GM18498 (cell line): ENCODE measurements at regions not wholly inside any gene's neighbourhood (a gene's known extent, or its start where the extent isn't known, plus 50 kb on each side); places are given as distances from the start of the nearest gene placed in this dataset.
"Not testable (repeated sequence)": the region's sequence is repeated elsewhere in the genome, so short reads cannot be mapped to it uniquely, and the experiment has no call there.

ENCODE experiments used
- ATAC-seq: cut with Tn5 transposase; IDR thresholded peaks from one replicate; pipeline ENCODE4 v1.9.1; 2021; ENCODE audit warnings: mild to moderate bottlenecking, moderate library complexity; ENCODE audit not compliant: unreplicated experiment

DNA sequence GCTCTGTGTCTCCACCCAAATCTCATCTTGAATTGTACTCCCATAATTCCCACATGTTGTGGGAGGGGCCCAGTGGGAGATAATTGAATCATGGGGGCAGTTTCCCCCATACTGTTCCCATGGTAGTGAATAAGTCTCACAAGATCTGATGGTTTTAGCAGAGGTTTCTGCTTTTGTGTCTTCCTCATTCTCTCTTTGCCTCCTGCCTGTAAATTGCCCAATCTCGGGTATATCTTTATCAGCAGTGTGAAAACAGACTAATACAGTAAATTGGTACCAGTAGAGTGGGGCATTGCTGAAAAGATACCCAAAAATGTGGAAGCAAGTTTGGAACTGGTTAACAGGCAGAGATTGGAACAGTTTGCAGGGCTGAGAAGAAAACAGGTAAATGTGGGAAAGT lies 278.1 kb upstream of the PCDH9 start:
- ATAC-seq = not testable (repeated sequence)

GRCh38 chr13:67506407-67506806 lies 276.3 kb upstream of the PCDH9 start:
- ATAC-seq = no peak

- no peak for ATAC-seq
Measured at GRCh38 chr13:67505376-67505775, 275.2 kb upstream of the PCDH9 start.

- no peak for ATAC-seq
Measured at GRCh38 chr13:67498948-67499347, 268.8 kb upstream of the PCDH9 start.

DNA sequence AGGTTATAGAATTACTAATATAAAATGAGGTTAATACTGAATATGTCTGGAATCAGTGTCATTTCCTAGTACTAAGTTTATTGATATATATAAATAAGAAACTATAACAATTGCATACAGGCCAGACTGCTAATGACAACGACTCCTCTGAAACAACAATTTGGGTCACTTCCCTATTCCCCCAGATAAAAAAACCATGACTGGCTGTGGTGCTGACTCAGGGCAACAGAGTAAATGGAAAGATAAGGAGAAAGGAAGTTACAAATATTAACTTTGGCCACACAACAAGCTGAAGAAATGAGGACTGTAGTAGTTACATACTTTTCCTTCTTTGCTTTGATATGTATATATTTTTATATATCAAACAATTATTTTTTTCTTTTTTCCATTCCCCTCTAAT lies 263.7 kb upstream of the PCDH9 start:
- no peak for ATAC-seq

- no peak for ATAC-seq
Measured at GRCh38 chr13:67489016-67489415, 258.9 kb upstream of the PCDH9 start.

DNA sequence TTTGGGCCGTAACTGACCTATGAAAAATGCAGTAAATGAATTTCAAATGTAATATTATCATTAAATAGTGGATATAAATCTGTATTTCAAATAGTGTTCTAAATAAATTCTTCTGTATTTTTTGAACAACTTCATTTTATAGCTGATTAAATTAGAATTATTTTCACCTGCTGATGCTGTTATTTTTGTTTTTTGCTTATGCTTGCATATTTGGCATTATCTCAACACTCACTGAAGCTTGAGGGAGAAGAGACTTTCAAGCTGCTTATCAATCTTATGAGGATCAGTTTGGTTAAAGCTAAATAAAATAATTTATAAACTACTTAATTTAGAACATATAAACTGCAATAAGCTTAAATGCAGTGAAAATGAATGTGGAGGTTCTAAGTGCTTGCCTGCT lies 251.3 kb upstream of the PCDH9 start:
- ATAC-seq = no peak

DNA sequence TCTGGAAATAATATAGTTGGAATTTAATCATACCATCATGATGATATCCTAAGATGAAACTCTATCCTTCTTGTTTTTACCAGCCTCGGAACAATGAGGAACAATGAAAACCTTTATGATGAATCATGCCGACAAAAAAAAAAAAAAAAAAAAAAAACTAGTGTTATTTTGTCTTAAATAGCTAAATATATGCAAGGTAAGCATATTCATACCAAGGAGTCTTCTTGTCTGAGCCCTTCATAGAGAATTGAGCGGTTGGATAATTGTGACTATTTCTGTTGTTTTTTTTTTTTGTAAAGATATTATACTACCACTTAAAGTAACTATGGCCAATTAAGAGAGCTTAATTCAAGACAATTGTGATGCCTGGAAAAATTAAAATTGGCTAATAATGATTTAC lies 244.0 kb upstream of the PCDH9 start:
- no peak for ATAC-seq

GRCh38 chr13:67469623-67470022 lies 239.5 kb upstream of the PCDH9 start:
- ATAC-seq = no peak

DNA sequence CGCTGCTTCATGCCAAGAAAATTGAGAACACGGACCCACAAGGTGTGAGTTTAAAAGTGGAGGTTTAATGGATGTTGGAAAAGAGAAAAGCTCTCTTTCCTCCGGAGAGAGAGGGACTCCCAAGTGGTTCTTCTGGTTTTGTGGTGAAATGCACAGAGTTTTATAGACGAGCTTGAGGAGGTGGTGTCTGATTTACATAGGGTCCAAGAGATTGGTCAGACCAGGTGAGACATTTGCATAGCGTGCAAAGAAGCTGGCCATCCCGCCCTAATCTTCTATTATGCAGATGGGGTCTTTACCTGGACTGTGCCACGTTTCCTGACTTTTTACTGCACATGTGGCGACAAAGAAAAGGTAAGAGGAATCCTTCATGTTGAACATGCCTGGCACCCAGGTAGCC lies 236.4 kb upstream of the PCDH9 start:
- no peak for ATAC-seq

DNA sequence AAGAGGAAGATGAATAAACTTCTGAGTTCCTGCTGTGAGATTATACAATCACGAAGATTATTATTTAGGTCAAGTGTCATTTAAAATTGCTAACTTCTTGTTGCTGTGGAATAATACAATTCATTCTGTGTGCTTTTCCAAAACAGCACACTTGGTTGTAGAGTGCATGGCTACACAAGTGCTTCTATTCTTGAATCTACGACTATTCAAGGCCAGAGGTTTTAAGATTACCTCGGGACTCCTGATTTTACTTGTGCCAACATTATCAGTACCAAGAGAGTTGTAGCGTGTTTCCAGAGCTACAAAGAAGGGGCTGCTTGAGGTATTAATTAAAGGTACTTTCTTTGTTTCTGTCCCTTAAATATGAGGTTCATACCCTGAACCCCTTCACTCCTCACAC lies 234.0 kb upstream of the PCDH9 start:
- ATAC-seq = no peak

DNA sequence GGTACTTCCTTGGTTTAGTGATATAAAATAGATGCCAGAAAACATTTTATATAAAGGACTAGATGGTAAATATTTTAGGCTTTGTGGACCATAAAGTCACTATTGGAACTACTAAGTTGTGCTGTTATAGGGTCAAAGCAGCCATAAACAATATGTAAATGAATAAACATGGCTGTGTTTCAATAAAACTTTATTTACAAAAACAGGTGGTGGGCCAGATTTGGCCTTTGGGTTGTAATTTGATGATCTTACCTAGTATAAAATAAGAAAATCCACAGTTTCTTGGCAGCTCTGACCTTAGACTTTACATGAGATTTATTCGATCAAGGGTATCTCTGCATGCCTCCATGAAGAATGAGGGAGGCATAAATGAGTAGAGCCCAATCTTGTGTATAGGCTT lies 232.0 kb upstream of the PCDH9 start:
- no peak for ATAC-seq

DNA sequence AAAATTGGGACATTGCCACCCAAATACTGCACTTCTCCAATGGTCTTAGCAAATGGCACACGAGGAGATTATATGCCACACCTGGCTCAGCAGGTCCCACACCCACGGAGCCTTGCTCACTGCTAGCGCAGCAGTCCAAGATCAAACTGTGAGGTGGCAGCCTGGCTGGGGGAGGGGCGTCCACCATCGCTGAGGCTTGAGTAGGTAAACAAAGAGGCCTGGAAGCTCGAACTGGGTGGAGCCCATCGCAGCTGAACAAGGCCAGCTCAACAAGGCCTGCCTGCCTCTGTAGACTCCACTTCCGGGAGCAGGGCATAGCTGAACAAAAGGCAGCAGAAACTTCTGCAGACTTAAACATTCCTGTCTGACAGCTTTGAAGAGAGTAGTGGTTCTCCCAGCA lies 222.4 kb upstream of the PCDH9 start:
- ATAC-seq = not testable (repeated sequence)

- no peak for ATAC-seq
Measured at GRCh38 chr13:67445436-67445835, 215.3 kb upstream of the PCDH9 start.

DNA sequence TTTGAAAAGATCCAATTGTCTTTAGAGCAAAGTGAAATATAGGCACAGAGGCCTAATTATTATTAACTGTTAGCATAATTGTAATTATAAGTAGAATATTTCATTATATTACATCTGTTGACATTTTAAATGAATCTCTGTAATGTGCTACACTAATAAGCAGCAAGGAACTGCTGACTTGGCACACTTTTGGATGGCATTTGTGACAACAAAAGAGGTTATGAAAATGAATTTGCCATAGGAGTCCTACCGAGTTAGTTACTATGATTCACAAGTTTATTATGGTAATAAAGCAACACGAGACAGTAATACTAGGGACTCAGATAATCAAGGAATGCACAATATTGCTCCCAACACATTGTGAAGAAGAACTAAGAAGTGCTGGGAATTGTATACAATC lies 213.8 kb upstream of the PCDH9 start:
- ATAC-seq = no peak

GRCh38 chr13:67440236-67440975 lies 210.3 kb upstream of the PCDH9 start:
- ATAC-seq = no peak

DNA sequence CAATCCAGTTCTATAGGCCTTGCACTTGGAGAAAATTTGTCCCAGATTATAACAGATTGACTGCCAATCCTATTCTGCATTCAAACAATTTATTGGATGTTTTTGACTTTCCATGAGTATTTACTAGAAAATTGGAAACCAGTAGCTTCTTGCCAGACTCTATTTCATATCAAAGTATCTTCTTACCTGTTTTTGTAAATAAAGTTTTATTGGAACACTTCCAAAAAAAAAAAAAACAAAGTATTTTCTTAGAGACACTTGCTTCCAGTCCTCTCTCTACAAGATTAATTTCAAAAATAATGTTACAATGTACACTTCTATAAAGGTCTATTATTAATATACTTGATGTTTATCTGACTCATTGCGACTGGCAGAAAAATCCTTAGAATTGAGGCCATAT lies 209.2 kb upstream of the PCDH9 start:
- ATAC-seq = no peak

DNA sequence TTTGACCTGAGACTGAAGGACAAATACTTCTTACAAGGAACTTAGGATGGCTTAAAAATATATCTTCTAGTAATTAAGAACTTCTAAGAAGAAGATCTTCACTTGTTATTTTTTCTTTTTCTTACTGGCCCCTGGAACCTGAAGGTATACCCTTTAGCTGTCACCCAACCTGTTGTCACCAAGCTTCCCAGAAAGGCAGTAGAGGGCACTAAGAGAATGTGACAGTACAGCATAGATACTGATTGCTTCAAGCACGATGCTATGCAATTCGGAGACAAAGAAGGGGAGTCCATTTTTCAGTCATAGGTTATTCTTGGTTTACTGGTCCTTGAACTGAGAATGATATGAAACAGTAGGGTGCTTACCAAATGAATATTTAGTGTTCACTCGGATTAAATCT lies 208.3 kb upstream of the PCDH9 start:
- ATAC-seq = peak; percentile 71

DNA sequence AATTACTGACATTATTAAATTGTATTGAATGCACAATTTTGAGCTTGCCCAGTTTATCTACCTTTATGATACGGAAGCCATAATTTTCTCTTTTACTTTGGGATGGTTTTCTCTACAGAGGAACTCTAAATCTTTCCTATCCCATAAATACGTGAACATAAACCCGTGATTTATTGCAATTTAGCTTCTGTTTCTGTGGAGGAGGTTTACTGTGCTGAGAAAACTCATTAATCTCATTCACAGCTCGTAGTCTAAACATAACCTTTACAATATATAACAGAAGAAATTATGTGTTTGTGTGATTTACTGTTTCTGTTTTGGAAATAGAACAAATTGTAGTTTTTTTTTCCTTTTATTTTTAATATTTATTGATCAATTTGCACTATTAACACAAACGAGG lies 207.1 kb upstream of the PCDH9 start:
- no peak for ATAC-seq

DNA sequence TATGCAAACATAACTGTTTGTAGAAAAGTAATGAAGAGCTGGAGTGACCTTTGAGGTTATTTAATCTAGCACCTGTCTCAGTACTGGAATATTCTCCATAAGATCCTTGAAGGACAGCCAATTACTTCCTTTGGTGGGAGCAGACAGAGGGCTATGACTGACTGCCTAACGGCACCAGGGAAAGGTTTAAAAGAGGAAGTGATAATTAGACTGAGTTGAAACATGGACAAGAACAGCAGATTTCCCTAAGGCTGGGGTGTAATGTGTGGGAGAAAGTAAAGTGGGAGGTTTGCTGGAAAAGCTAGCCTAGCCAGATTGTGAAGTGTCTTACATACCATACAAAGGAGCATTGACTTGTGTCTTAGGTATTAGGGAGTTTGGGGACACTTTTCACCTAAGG lies 191.3 kb upstream of the PCDH9 start:
- no peak for ATAC-seq

GRCh38 chr13:67416047-67416925 lies 186.2 kb upstream of the PCDH9 start:
- peak; percentile 70 for ATAC-seq

DNA sequence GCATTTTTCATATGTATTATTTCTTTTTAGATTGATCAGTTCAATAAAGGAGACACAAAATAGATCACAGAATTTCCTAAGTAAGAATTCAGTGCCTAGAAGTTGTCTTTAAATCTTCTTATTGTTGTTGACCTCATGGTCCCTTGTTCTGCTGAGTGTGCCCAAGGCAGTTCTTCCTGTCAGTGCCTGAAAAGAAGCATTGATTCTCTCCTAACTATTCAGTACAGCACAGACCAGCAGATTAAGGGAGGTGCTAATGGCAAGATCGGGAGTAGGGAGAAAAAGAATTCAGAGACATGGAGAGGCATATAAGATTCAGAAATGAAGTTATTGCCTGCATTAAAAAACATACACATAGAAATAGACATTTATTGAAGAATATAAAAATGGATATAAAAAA lies 180.5 kb upstream of the PCDH9 start:
- no peak for ATAC-seq
